ENCODE measurements at regions not wholly inside any gene's neighbourhood (a gene's known extent, or its start where the extent isn't known, plus 50 kb on each side); places are given as distances from the start of the nearest gene placed in this dataset.

DNA sequence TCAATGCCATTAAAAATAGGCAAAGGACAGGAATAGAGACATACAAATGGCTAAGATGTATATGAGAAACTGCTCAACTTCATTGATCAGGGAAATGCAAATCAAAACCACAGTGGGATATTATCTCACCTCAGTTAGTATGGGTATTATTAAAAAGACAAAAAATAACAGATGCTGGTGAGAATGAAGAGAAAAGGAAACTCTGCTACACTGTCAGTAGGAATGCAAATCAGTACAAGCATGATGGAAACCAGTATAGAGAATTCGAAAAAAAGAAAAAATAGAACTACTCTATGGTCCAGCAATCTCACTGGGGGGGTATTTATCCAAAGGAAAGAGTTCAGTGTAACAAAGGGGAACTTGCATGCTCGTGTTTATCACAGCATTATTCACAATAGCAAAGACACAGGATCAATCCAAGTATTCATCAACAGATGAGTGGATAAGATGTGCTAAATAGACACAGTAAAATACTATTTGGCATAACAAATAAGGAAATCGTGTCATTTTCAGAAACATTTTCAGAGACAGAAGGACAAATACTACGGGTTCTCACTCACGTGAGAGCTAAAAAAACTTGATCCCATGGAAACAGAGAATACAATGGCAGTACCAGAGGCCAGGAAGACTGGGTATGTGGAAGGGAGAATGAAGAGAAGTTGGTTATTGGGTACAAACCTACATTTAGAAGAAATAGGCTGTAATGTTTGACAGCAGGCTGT is 60.6 kb downstream of the CCDC74A start:
- Histone ChIP-seq H3K23me2 (ENCODE audit: low read depth, low read length) (no peaks in the 10 kb centered on the region), H3K27ac (ENCODE audit: low read depth, low read length) (no peak overlapping the region), H3K4me2 (ENCODE audit: insufficient read depth in 1 of 2, low read depth in 2 of 2, low read length in 2 of 2) (no peak overlapping the region), H3K56ac (replicated peaks; ENCODE audit: insufficient read length, low read depth, low read length) (no peak overlapping the region), H2BK20ac (ENCODE audit: low read length) (no peak overlapping the region), H3K4ac (replicated peaks; ENCODE audit: insufficient read length, low read depth, low read length) (no peak overlapping the region), H3K9ac (replicated peaks in 1 of 4; ENCODE audit: extremely low read depth in 1 of 4, low read depth in 3 of 4, low read length in 3 of 4) (no peak overlapping the region), H2BK12ac (ENCODE audit: low read depth, low read length) (no peak overlapping the region), H2AK5ac (ENCODE audit: low read depth, low read length) (no peak overlapping the region), H2BK15ac (ENCODE audit: low read length) (no peak overlapping the region), H3K27me3 (replicated peaks in 1 of 4; ENCODE audit: control insufficient read depth in 3 of 4, extremely low read depth in 1 of 4, insufficient read depth in 3 of 4, low read length in 3 of 4) (no peaks in the 10 kb centered on the region), H3K14ac (ENCODE audit: insufficient read length) (no peak overlapping the region), H3K23ac (ENCODE audit: insufficient read length) (no peak overlapping the region), H4K91ac (replicated peaks; ENCODE audit: insufficient read length, low read length) (no peak overlapping the region), H3K18ac (ENCODE audit: extremely low read depth, low read length) (no peak overlapping the region), H3K79me1 (ENCODE audit: low read depth, low read length) (no peaks in the 10 kb centered on the region), H4K20me1 (replicated peaks in 1 of 2; ENCODE audit: control insufficient read depth in 1 of 2, insufficient read depth in 2 of 2, low read length in 2 of 2) (no peaks in the 10 kb centered on the region), H3K4me3 (ENCODE audit: extremely low read depth in 1 of 4, insufficient read depth in 2 of 4, low read depth in 3 of 4, low read length in 4 of 4) (no peak overlapping the region), H3K4me1 (replicated peaks in 1 of 4; ENCODE audit: control insufficient read depth in 3 of 4, insufficient read depth in 4 of 4, low read length in 3 of 4) (no peaks in the 10 kb centered on the region), H3K79me2 (ENCODE audit: control insufficient read depth in 1 of 2, insufficient read depth in 2 of 2, low read length in 2 of 2) (no peaks in the 10 kb centered on the region), H2BK5ac (ENCODE audit: low read depth, low read length) (no peak overlapping the region), H2AFZ (ENCODE audit: low read length) (no peak overlapping the region), H2BK120ac (replicated peaks; ENCODE audit: low read depth, low read length) (no peak overlapping the region), H4K8ac (ENCODE audit: extremely low read depth, insufficient read depth, low read length) (no peak overlapping the region), H4K5ac (ENCODE audit: insufficient read length, low read depth, low read length) (no peak overlapping the region), H3K9me3 (ENCODE audit: insufficient read depth in 2 of 2, low read depth in 1 of 2, low read length in 1 of 2) (no peaks in the 10 kb centered on the region), H3K36me3 (ENCODE audit: control insufficient read depth in 2 of 4, insufficient read depth in 4 of 4, low read length in 3 of 4) (no peaks in the 10 kb centered on the region)
- ChIA-PET CTCF (ENCODE audit: partially characterized antibody) (no interaction called here), POLR2A (ENCODE audit: partially characterized antibody) (no interaction called here)
- DNase-seq (ENCODE audit: low read depth in 1 of 2, low spot score in 2 of 2) (no peak), FAIRE-seq (no peak)
- TF ChIP-seq SUZ12 (IDR thresholded peaks at IDR 0.05; ENCODE audit: low read length) = no peak
- TF ChIP-seq RBBP5 (IDR thresholded peaks at IDR 0.05; ENCODE audit: borderline replicate concordance, low read depth, low read length) = no peak
- no peak for TF ChIP-seq CHD2 (IDR thresholded peaks at IDR 0.05; ENCODE audit: low read length)
- 88% methylated on average over 5 of the region's 5 CpGs; no CpG with 5 or more reads in 1 of the 2 experiments for WGBS, 2 experiments (ENCODE audit: extremely low coverage in 1 of 2, insufficient coverage in 1 of 2, insufficient read length in 1 of 2, insufficient replicate concordance in 2 of 2, low coverage in 1 of 2, low lambda C conversion rate in 2 of 2, missing lambda C conversion rate in 1 of 2)
